Fibroblast of peridontal ligament (primary cell): ENCODE measurements at regions not wholly inside any gene's neighbourhood (a gene's known extent, or its start where the extent isn't known, plus 50 kb on each side); places are given as distances from the start of the nearest gene placed in this dataset.
"Not testable (repeated sequence)": the region's sequence is repeated elsewhere in the genome, so short reads cannot be mapped to it uniquely, and the experiment has no call there.

ENCODE experiments used
- DNase-seq: peaks from one replicate; pipeline ENCODE4 v3.0.0-alpha.2; 2010; ENCODE audit errors: extremely low read depth

DNA sequence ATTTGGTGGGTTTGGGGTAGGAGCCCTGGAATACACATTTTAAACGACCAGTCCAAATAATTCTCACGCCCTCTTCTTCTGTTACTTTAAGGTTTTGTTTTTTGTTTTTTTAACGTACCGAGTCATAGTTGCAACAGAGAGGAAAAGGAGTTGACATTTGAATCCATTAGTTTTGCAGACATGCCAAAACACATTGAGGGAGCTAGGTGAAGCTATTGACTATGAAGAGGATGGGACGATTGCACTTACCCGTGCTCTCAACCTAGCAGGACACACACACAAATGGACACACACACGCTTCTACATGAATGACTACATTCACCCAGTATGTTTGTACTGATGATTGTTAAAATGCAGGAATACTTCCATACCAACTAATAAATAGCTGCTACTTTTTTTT lies 54.3 kb upstream of the CIT start:
- DNase-seq: no peak

DNA sequence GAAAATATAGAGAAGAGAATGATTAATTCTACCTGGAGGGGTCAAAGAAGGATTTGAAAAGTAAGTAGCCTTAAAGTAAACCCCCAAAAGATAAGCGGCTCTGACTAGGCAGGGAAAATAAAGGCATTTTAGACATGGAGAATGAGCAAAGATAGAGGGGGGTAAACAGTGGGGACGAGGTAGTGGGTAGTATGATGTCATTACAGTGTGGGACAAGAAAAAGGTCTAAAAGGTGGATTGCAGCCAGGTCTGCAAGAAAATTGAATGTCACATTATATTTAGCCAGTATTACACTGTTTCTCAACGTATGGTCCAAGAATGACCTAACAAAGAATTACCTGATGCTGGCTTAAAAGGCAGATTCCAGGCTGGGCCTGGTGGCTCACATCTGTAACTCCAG lies 55.8 kb upstream of the CIT start:
- no peak for DNase-seq

DNA sequence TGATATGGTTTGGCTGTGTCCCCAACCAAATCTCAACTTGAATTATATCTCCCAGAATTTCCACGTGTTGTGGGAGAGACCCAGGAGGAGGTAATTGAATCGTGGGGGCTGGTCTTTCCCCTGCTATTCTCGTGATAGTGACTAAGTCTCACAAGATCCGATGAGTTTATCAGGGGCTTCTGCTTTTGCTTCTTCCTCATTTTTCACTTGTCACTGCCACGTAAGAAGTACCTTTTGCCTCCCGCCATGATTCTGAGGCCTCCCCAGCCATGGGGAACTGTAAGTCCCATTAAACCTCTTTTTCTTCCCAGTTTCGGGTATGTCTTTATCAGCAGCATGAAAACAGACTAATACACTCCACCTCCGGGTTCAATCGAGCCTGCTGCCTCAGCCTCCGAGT lies 54.3 kb upstream of the BICDL1 start:
- DNase-seq: not testable (repeated sequence)

DNA sequence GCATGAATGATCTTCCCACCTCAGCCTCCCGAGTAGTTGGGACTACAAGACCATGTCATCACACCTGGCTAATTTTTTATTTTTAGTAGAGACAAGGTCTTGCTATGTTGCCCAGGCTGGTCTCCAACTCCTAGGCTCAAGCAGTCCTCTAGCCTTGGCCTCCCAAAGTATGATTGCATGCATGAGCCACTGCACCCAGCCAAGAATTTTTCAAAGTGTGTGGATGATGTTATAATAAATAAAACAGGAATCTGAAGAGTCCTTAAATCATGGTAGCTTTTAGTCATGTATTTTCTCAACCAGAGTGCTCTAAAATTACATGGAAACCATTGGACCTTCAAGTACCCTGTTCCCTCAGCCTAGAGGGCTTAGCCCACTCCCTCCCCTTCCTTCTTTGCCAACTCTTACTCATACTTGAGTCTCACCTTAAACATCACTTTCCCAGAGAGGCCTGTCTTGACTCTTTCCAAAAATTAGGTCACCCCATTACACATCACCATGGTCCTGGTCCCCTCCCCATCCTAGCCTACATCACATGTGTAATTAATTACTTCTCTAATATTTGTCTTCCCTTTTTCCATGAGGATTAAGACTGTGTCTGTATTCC lies 52.2 kb upstream of the BICDL1 start:
- DNase-seq: no peak

GRCh38 chr12:119938049-119938667 lies 50.9 kb upstream of the BICDL1 start:
- peak; percentile 73 for DNase-seq
